DOHH2 (cell line): ENCODE measurements at regions not wholly inside any gene's neighbourhood (a gene's known extent, or its start where the extent isn't known, plus 50 kb on each side); places are given as distances from the start of the nearest gene placed in this dataset.

Experiments
- CTCF ChIP-seq: fragments of 200-600 bp; sonication (generic); IDR thresholded peaks from one replicate; pipeline ENCODE4 v1.5.1; 2014; ENCODE audit warnings: antibody characterized with exemption, mild to moderate bottlenecking, low read depth, low read length; ENCODE audit not compliant: poor library complexity, severe bottlenecking
- EZH2phosphoT487 ChIP-seq: fragments of 200-600 bp; sonication (generic); IDR thresholded peaks from 2 replicates; pipeline ENCODE4 v1.6.1; 2017; ENCODE audit warnings: borderline replicate concordance, mild to moderate bottlenecking, antibody characterized with exemption, low read length, moderate library complexity, mixed read lengths

DNA sequence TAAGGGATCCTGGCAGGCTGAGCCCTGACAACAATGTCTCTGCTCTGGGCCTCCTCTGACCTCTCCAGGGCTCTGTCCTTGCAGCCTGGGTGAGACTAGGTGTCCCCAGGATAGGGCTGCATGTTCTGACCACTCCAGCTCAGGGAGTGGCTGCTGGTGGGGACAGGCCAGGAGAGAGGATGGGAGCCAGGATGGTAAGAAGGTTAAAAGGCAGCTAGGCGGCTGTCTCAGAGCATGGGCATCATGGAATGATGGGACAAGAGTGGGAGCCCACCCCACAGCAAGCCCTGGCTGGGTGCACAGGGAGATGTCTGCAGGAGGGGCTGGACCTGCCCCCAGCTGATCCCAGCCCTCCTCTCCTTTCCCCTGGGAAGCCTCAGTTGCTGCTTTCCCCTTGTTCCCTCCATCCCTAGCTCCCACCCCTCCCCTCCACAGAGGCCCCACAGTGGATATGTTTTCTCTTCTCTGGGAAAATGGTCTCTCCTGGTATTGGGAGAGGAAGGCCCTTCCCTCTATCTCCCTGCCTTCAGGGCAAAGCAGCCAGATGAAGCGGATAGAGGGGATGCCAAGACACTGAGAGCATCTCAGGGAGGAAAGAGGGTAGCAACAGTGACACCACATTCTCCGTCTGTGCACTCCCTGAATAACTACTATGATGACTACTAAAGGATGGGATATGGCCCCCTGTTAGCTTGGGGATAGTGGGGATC, 334.3 kb downstream of the DYSF start:
- TF ChIP-seq EZH2phosphoT487 (no peak), CTCF (no peak)
